Small intestine (tissue), 7 donors: ENCODE measurements at regions not wholly inside any gene's neighbourhood (a gene's known extent, or its start where the extent isn't known, plus 50 kb on each side); places are given as distances from the start of the nearest gene placed in this dataset.

Experiments
- DNase-seq, 2 donors: peaks; one replicate each; pipeline versions ENCODE4 v3.0.0 to v3.0.0-alpha.2; 2013
- FAIRE-seq: peaks from 2 replicates; lab custom pipeline; 2012; peaks lifted over from hg19 to GRCh38; lab: Jason Lieb, UNC
- H3K27ac ChIP-seq, 3 donors: one replicate each; pipeline ENCODE4 v1.5.1; 2013; ENCODE audit warnings: low read length in 2 of 3, mild to moderate bottlenecking in 2 of 3, control low read depth in 1 of 3, inconsistent platforms in 1 of 3, low read depth in 1 of 3, moderate library complexity in 1 of 3
- H3K27me3 ChIP-seq, 3 donors: one replicate each; pipeline ENCODE4 v1.6.1; 2013; ENCODE audit warnings: low read length in 3 of 3, inconsistent platforms in 1 of 3; ENCODE audit not compliant: control insufficient read depth in 3 of 3, insufficient read depth in 3 of 3
- H3K36me3 ChIP-seq, 3 donors: one replicate each; pipeline ENCODE4 v1.6.1; 2013; ENCODE audit warnings: low read length in 3 of 3, inconsistent platforms in 1 of 3, low read depth in 1 of 3, mild to moderate bottlenecking in 1 of 3, moderate library complexity in 1 of 3; ENCODE audit not compliant: control insufficient read depth in 3 of 3, insufficient read depth in 2 of 3
- H3K4me1 ChIP-seq, 3 donors: one replicate each; pipeline ENCODE4 v1.6.1; 2013; ENCODE audit warnings: low read length in 2 of 3, inconsistent platforms in 1 of 3, low read depth in 1 of 3, mild to moderate bottlenecking in 1 of 3, moderate library complexity in 1 of 3; ENCODE audit not compliant: control insufficient read depth in 3 of 3, insufficient read depth in 2 of 3
- H3K4me3 ChIP-seq, 3 donors: one replicate each; pipeline ENCODE4 v1.5.1; 2013; ENCODE audit warnings: low read length in 3 of 3, control low read depth in 1 of 3, inconsistent platforms in 1 of 3, low read depth in 1 of 3, mild to moderate bottlenecking in 1 of 3, moderate library complexity in 1 of 3
- H3K9me3 ChIP-seq, 2 donors: one replicate each; pipeline ENCODE4 v1.6.1; 2013; ENCODE audit warnings: low read depth in 1 of 2, low read length in 1 of 2; ENCODE audit not compliant: control insufficient read depth in 2 of 2, insufficient read depth in 1 of 2
- WGBS, 3 donors: extraction: QIAGEN DNeasy Blood & Tissue Kit; methylation state at CpG; one replicate each; pipeline ENCODE4 v1.1.7; 2013; 5-methylcytosine and 5-hydroxymethylcytosine counted together
- donor health status: healthy with polysubstance abuse.
- donor health status: control.
- donor health status: control.
- donor health status: Bipolar disorder and iron deficiency.
- donor health status: healthy.

GRCh38 chr18:56391931-56392590 lies 246.3 kb downstream of the TXNL1 start:
- Histone ChIP-seq H3K4me3 (no peak overlapping the region), H3K4me1 (no peaks in the 10 kb centered on the region), H3K27ac (no peak overlapping the region), H3K27me3 (no peaks in the 10 kb centered on the region), H3K36me3 (no peaks in the 10 kb centered on the region), H3K9me3 (no peaks in the 10 kb centered on the region)
- FAIRE-seq, result no peak
- DNase-seq, result no peak
- 28 to 52% (median 42%) methylated on average over 3 of the region's 3 CpGs for WGBS, 3 donors

DNA sequence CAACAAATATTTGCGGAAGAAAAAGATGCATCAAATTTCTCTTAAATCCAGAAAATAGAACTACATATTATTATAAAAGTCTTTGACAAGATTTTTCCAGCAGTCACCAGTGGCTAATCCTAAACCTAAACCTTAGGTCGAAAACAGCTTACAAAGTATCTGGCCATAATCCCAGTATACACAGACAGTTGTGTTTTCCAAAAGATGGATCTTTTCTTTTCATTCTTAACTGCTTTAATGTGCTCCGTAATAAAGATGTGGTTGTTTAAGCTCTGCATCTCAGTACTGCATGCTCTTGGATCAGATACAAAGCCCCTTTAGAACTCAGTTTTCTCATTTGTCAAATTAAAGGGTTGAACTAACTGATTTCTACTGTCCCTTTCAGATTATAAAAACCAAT lies 247.8 kb downstream of the TXNL1 start:
- no peaks in the 10 kb centered on the region for H3K4me1 ChIP-seq

DNA sequence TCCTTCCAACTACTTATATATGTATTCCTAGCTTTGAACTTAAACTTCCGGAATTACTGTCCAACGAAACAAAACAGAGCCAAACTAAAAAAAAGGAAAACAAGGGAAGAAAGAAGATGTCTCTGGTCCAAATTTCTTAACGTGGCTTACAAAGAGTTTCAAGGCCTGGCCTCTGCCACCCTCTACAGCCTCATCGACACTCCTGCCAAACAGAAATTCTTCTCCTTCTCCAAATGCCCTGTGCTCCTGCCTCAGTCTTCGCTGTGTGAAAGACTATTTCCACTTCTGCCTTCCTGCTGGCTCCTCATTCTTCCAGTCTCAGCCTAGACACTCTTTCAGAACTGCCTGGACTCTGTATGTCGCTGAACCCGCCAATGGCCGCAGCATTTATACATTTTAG lies 249.2 kb downstream of the TXNL1 start:
- Histone ChIP-seq H3K4me3 (no peak overlapping the region), H3K4me1 (no peaks in the 10 kb centered on the region), H3K36me3 (no peaks in the 10 kb centered on the region), H3K9me3 (no peaks in the 10 kb centered on the region), H3K27me3 (no peaks in the 10 kb centered on the region), H3K27ac (no peak overlapping the region)
- no peak for FAIRE-seq
- 80 to 83% (median 80%) methylated on average over 8 of the region's 8 CpGs for WGBS, 3 donors
- no peak for DNase-seq

More for the DNA sequence above, 247.8 kb downstream of the TXNL1 start:
- Histone ChIP-seq H3K27ac (no peak overlapping the region), H3K36me3 (no peaks in the 10 kb centered on the region), H3K9me3 (no peaks in the 10 kb centered on the region), H3K27me3 (no peaks in the 10 kb centered on the region), H3K4me3 (no peak overlapping the region)
- no peak for DNase-seq
- FAIRE-seq, result no peak
- 69 to 75% (median 71%) methylated on average over 3 of the region's 3 CpGs for WGBS, 3 donors

DNA sequence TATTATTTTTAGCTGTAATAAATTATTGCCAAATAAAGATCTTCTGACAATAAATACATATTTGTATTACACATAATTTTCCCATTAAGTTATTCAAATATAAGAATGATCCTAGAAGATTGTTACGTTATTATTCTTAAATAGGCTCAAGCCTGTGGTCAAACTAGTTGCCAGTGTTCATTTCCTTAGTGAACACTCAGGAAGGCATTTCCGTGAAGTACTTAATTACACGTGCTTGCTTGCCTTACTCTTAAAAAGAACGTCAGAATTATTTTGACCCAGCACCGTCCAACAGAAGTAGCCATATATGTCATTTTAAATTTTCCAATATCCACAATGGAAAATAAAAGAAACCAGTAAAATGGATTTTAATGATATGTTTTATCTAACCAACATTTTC lies 249.8 kb downstream of the TXNL1 start:
- H3K36me3 ChIP-seq, result no peaks in the 10 kb centered on the region
- FAIRE-seq (no peak), DNase-seq (no peak)
- no peaks in the 10 kb centered on the region for H3K9me3 ChIP-seq
- 70 to 86% (median 80%) methylated on average over 5 of the region's 5 CpGs for WGBS, 3 donors
- H3K27ac ChIP-seq, result no peak overlapping the region
- no peak overlapping the region for H3K4me3 ChIP-seq
- no peaks in the 10 kb centered on the region for H3K27me3 ChIP-seq
- no peaks in the 10 kb centered on the region for H3K4me1 ChIP-seq

DNA sequence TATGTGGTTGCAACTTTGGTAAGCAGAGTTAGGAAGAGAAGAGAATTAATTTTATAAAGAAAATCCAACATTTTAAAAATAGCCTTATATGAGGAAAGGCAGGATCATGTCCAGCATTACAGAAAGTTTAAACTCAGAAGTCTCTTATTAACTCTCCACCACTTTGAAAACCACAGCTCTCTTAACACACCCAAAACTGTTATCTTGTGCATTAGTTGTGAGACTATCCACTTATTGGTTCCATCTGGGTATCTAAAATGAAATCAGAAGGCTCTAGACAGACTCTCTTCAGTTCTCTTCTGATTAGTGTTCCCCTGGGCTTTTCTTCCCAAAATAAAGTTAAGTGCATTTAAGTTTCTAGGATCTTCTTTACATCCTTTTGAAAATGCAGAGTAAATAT lies 251.5 kb downstream of the TXNL1 start:
- no peak for DNase-seq
- Histone ChIP-seq H3K4me3 (no peak overlapping the region), H3K4me1 (no peaks in the 10 kb centered on the region), H3K27me3 (no peaks in the 10 kb centered on the region), H3K9me3 (no peaks in the 10 kb centered on the region), H3K36me3 (no peaks in the 10 kb centered on the region), H3K27ac (no peak overlapping the region)
- FAIRE-seq, result no peak

GRCh38 chr18:56383349-56383748 lies 255.0 kb downstream of the TXNL1 start:
- FAIRE-seq (no peak), DNase-seq (no peak)
- Histone ChIP-seq H3K36me3 (no peaks in the 10 kb centered on the region), H3K27me3 (no peaks in the 10 kb centered on the region), H3K9me3 (no peaks in the 10 kb centered on the region), H3K4me1 (no peaks in the 10 kb centered on the region), H3K4me3 (no peak overlapping the region), H3K27ac (no peak overlapping the region)
- WGBS, 3 donors, result 89 to 94% (median 91%) methylated on average over 1 of the region's 1 CpG

GRCh38 chr18:56382541-56382940 lies 255.9 kb downstream of the TXNL1 start:
- Histone ChIP-seq H3K4me1 (no peaks in the 10 kb centered on the region), H3K4me3 (no peak overlapping the region), H3K36me3 (no peaks in the 10 kb centered on the region), H3K9me3 (no peaks in the 10 kb centered on the region), H3K27me3 (no peaks in the 10 kb centered on the region), H3K27ac (no peak overlapping the region)
- FAIRE-seq (no peak), DNase-seq (no peak)
- 54 to 57% (median 55%) methylated on average over 4 of the region's 4 CpGs for WGBS, 3 donors

DNA sequence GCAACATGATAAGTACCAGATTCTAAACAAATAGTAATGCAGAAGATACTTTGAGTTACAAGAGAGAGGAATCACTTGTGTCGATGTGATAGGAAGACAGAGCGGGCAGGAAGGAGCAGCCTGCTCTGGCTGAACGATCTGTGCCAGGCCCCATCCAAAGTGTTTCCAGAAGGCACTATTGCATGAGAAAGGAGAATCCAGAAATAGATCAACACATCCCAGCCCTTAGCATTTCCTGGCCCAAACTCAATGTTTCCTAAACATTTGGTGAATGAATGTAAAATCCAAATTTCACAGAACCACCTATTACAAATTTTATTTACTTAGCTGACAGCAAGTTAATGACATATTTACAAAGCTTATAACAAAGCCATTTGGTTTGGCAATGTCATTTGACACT lies 257.2 kb downstream of the TXNL1 start:
- H3K9me3 ChIP-seq, result no peaks in the 10 kb centered on the region
- DNase-seq (no peak), FAIRE-seq (no peak)
- H3K27me3 ChIP-seq, result no peaks in the 10 kb centered on the region
- H3K36me3 ChIP-seq, result no peaks in the 10 kb centered on the region
- 73 to 89% (median 82%) methylated on average over 3 of the region's 3 CpGs for WGBS, 3 donors
- no peaks in the 10 kb centered on the region for H3K4me1 ChIP-seq
- H3K27ac ChIP-seq, result no peak overlapping the region
- H3K4me3 ChIP-seq, result no peak overlapping the region

GRCh38 chr18:56380685-56381084 lies 257.7 kb downstream of the TXNL1 start:
- FAIRE-seq, result no peak
- H3K27me3 ChIP-seq, result no peaks in the 10 kb centered on the region
- H3K27ac ChIP-seq, result no peak overlapping the region
- no peaks in the 10 kb centered on the region for H3K9me3 ChIP-seq
- no peak overlapping the region for H3K4me3 ChIP-seq
- DNase-seq, result no peak
- 89 to 91% (median 91%) methylated on average over 8 of the region's 8 CpGs for WGBS, 3 donors
- H3K36me3 ChIP-seq, result no peaks in the 10 kb centered on the region
- H3K4me1 ChIP-seq, result no peaks in the 10 kb centered on the region
